HL-60 (cell line): ENCODE measurements at regions not wholly inside any gene's neighbourhood (a gene's known extent, or its start where the extent isn't known, plus 50 kb on each side); places are given as distances from the start of the nearest gene placed in this dataset.

ENCODE experiments used
- DNase-seq, 2 experiments: peaks; one replicate each; pipeline ENCODE4 v3.0.0-alpha.2; 2010 to 2020; ENCODE audit warnings: low read depth in 1 of 2, low spot score in 1 of 2
- H3K27ac ChIP-seq: fragments of 250-450 bp; sonication (Bioruptor Pico); replicated peaks from 2 replicates; pipeline ENCODE4 v1.5.1; 2020; ENCODE audit warnings: mild to moderate bottlenecking, moderate library complexity
- H3K27me3 ChIP-seq: fragments of 250-450 bp; sonication (Bioruptor Pico); 2 replicates; pipeline ENCODE4 v1.5.1; 2021; ENCODE audit warnings: mild to moderate bottlenecking, moderate library complexity; ENCODE audit not compliant: insufficient read depth, poor library complexity, severe bottlenecking
- H3K4me3 ChIP-seq: replicated peaks from 2 replicates; pipeline ENCODE4 v1.5.1; 2011; ENCODE audit warnings: mild to moderate bottlenecking, control low read depth, low read length; ENCODE audit not compliant: insufficient read depth
- GABPA ChIP-seq: IDR thresholded peaks from 2 replicates; pipeline ENCODE4 v1.6.1; 2012; ENCODE audit warnings: low read depth
- POLR2AphosphoS5 ChIP-seq: IDR thresholded peaks from 2 replicates; pipeline ENCODE4 v1.6.1; 2012; ENCODE audit warnings: low read depth
- SPI1 ChIP-seq: IDR thresholded peaks from 2 replicates; pipeline ENCODE4 v1.6.1; 2012; ENCODE audit warnings: low read depth, mild to moderate bottlenecking, borderline replicate concordance
- TF ChIP-seq, protein P1 (sequence below): IDR thresholded peaks from one replicate; pipeline ENCODE4 v1.5.1; 2011; ENCODE audit warnings: low read length, control low read depth, inconsistent platforms; ENCODE audit not compliant: insufficient read depth
- TF ChIP-seq, protein P2 (sequence below): IDR thresholded peaks from 2 replicates; pipeline ENCODE4 v1.6.1; 2012; ENCODE audit warnings: low read depth; ENCODE audit not compliant: insufficient replicate concordance

DNA sequence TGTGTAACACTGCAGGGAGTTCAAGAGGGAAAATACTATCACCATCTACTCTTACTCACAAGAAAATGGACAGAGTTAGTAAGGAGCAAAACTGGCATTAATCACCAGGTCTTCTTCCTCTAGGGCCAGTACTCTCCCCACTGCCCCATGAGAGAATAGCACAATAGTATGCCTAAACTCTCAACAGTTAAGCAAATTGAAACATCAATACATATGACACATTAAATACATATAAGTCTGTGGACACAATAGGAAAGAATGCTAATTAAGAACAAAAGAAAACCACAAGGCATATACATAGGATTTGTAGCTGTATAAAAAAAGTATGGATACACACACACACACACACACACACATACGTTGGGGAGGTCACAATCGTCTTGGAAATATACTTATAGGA, 197.9 kb upstream of the BDNF start:
- H3K27ac ChIP-seq, result no peak overlapping the region
- DNase-seq, result no peak
- TF ChIP-seq GABPA (no peak), POLR2AphosphoS5 (no peak), SPI1 (no peak)
- TF ChIP-seq, protein P1, sequence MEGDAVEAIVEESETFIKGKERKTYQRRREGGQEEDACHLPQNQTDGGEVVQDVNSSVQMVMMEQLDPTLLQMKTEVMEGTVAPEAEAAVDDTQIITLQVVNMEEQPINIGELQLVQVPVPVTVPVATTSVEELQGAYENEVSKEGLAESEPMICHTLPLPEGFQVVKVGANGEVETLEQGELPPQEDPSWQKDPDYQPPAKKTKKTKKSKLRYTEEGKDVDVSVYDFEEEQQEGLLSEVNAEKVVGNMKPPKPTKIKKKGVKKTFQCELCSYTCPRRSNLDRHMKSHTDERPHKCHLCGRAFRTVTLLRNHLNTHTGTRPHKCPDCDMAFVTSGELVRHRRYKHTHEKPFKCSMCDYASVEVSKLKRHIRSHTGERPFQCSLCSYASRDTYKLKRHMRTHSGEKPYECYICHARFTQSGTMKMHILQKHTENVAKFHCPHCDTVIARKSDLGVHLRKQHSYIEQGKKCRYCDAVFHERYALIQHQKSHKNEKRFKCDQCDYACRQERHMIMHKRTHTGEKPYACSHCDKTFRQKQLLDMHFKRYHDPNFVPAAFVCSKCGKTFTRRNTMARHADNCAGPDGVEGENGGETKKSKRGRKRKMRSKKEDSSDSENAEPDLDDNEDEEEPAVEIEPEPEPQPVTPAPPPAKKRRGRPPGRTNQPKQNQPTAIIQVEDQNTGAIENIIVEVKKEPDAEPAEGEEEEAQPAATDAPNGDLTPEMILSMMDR, result no peak
- TF ChIP-seq, protein P2, sequence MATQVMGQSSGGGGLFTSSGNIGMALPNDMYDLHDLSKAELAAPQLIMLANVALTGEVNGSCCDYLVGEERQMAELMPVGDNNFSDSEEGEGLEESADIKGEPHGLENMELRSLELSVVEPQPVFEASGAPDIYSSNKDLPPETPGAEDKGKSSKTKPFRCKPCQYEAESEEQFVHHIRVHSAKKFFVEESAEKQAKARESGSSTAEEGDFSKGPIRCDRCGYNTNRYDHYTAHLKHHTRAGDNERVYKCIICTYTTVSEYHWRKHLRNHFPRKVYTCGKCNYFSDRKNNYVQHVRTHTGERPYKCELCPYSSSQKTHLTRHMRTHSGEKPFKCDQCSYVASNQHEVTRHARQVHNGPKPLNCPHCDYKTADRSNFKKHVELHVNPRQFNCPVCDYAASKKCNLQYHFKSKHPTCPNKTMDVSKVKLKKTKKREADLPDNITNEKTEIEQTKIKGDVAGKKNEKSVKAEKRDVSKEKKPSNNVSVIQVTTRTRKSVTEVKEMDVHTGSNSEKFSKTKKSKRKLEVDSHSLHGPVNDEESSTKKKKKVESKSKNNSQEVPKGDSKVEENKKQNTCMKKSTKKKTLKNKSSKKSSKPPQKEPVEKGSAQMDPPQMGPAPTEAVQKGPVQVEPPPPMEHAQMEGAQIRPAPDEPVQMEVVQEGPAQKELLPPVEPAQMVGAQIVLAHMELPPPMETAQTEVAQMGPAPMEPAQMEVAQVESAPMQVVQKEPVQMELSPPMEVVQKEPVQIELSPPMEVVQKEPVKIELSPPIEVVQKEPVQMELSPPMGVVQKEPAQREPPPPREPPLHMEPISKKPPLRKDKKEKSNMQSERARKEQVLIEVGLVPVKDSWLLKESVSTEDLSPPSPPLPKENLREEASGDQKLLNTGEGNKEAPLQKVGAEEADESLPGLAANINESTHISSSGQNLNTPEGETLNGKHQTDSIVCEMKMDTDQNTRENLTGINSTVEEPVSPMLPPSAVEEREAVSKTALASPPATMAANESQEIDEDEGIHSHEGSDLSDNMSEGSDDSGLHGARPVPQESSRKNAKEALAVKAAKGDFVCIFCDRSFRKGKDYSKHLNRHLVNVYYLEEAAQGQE, result no peak

DNA sequence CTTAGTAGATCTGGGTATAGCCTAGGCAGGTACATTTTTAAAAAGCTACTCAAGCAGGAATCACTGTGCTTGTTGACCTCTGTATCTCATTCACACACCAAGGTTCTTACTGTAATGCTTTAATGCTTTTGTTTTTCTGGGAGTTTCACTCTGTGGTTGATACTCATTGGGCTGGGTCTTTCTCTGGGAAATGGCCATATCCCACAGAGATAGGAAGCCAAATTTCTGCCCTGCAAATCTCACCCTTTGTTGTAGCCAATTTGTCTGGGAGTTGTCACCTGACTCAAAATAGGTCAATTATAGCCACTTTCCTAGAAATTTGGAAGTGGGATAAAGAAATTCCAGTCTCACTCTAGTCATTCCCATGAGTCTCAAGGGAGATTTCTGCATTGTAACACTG, 195.8 kb upstream of the BDNF start:
- Histone ChIP-seq H3K27ac (no peak overlapping the region; the same call in 1 of the 2 replicates), H3K4me3 (no peak overlapping the region), H3K27me3 (no peaks in the 10 kb centered on the region)
- TF ChIP-seq SPI1, result no peak
- TF ChIP-seq GABPA, result no peak
- TF ChIP-seq, protein P2, result no peak
- TF ChIP-seq, protein P1, result no peak
- TF ChIP-seq POLR2AphosphoS5, result no peak
- DNase-seq, result no peak

More for the DNA sequence above, 197.9 kb upstream of the BDNF start:
- Histone ChIP-seq H3K4me3 (no peak overlapping the region), H3K27me3 (no peaks in the 10 kb centered on the region)

DNA sequence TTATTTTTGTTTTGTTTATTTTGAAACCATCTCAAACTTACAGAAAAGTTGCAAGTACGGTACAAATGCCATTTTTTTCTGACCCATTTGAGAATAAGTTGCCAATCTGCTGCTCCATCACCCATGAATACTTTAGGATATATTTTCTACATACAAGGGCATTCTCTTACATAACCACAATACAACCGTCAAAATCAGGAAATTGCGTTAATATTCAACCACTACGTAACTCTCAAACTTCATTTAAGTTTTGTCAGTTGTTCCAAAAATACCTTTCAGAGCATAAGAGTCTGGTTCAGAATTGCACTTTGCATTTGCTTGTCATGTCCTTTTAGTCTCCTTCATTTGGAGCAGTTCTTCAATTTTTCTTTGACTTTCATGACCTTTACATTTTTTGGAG, 194.3 kb upstream of the BDNF start:
- Histone ChIP-seq H3K4me3 (no peak overlapping the region), H3K27ac (peak overlapping the region; percentile 48), H3K27me3 (no peaks in the 10 kb centered on the region)
- DNase-seq, result peak; percentile 17 to 84
- TF ChIP-seq, protein P1, result no peak
- TF ChIP-seq, protein P2, result no peak
- TF ChIP-seq SPI1, result no peak
- no peak for TF ChIP-seq GABPA
- TF ChIP-seq POLR2AphosphoS5, result no peak
